SU-DHL-6 (cell line): ENCODE measurements at regions not wholly inside any gene's neighbourhood (a gene's known extent, or its start where the extent isn't known, plus 50 kb on each side); places are given as distances from the start of the nearest gene placed in this dataset.

ENCODE experiments used
- H2AFZ ChIP-seq: fragments of 200-600 bp; sonication (generic); 2 replicates; pipeline ENCODE4 v1.6.1; 2014; ENCODE audit warnings: low read depth, mild to moderate bottlenecking, moderate library complexity, mixed read lengths, antibody characterized with exemption, low read length; ENCODE audit not compliant: severe bottlenecking
- H3F3A ChIP-seq: fragments of 200-600 bp; shearing (Covaris generic); 2 replicates; pipeline ENCODE4 v1.6.0; 2016; ENCODE audit warnings: antibody characterized with exemption, mild to moderate bottlenecking; ENCODE audit not compliant: insufficient read depth
- H3K27ac ChIP-seq: fragments of 200-600 bp; sonication (generic); 2 replicates; pipeline ENCODE4 v1.5.1; 2016; ENCODE audit warnings: low read depth, mild to moderate bottlenecking, low read length, moderate library complexity, mixed read lengths
- H3K27me3 ChIP-seq: fragments of 200-600 bp; sonication (generic), shearing (Covaris generic); 2 replicates; pipeline ENCODE4 v1.6.0; 2014; ENCODE audit warnings: mild to moderate bottlenecking, low read length
- H3K36me3 ChIP-seq: fragments of 200-600 bp; sonication (generic); 2 replicates; pipeline ENCODE4 v1.6.1; 2014; ENCODE audit warnings: mild to moderate bottlenecking, low read length, mixed read lengths
- H3K4me2 ChIP-seq: fragments of 300-600, 200-600 bp; shearing (Covaris generic), sonication (generic); 2 replicates; pipeline ENCODE4 v1.6.0; 2014; ENCODE audit warnings: low read length, low read depth, mild to moderate bottlenecking; ENCODE audit not compliant: poor library complexity, severe bottlenecking
- H3K4me3 ChIP-seq: fragments of 200-600 bp; sonication (generic); 2 replicates; pipeline ENCODE4 v1.5.1; 2014; ENCODE audit warnings: antibody characterized with exemption, low read length, mild to moderate bottlenecking, mixed read lengths; ENCODE audit not compliant: insufficient read depth, poor library complexity, severe bottlenecking
- H3K79me2 ChIP-seq: fragments of 200-600 bp; sonication (generic); 2 replicates; pipeline ENCODE4 v1.6.1; 2014; ENCODE audit warnings: mild to moderate bottlenecking, low read length, moderate library complexity; ENCODE audit not compliant: insufficient read depth
- H3K9ac ChIP-seq: fragments of 200-600 bp; sonication (generic); 2 replicates; pipeline ENCODE4 v1.7.0; 2014; ENCODE audit warnings: mild to moderate bottlenecking, low read length
- H3K9me2 ChIP-seq: fragments of 200-600 bp; sonication (generic); replicated peaks from 2 replicates; pipeline ENCODE4 v1.6.1; 2014; ENCODE audit warnings: low read length; ENCODE audit not compliant: insufficient read depth
- H3K9me3 ChIP-seq: fragments of 200-600 bp; sonication (generic); 2 replicates; pipeline ENCODE4 v1.6.1; 2014; ENCODE audit warnings: low read length, mixed read lengths; ENCODE audit not compliant: insufficient read depth
- H4K20me1 ChIP-seq: fragments of 200-600 bp; sonication (generic); 2 replicates; pipeline ENCODE4 v1.6.1; 2014; ENCODE audit warnings: low read depth, mild to moderate bottlenecking, antibody characterized with exemption, low read length, moderate library complexity, mixed read lengths
- EZH2phosphoT487 ChIP-seq: fragments of 200-600 bp; sonication (generic), shearing (Covaris generic); conservative IDR thresholded peaks from 2 replicates; pipeline ENCODE4 v1.6.1; 2018; ENCODE audit warnings: mild to moderate bottlenecking, antibody characterized with exemption, low read length, moderate library complexity, mixed read lengths
- TF ChIP-seq, protein P1 (sequence below): fragments of 200-600 bp; sonication (generic); IDR thresholded peaks from one replicate; pipeline ENCODE4 v1.5.1; 2017; ENCODE audit warnings: antibody characterized with exemption, mild to moderate bottlenecking, low read length, moderate library complexity; ENCODE audit not compliant: insufficient read depth, poor library complexity, severe bottlenecking

DNA sequence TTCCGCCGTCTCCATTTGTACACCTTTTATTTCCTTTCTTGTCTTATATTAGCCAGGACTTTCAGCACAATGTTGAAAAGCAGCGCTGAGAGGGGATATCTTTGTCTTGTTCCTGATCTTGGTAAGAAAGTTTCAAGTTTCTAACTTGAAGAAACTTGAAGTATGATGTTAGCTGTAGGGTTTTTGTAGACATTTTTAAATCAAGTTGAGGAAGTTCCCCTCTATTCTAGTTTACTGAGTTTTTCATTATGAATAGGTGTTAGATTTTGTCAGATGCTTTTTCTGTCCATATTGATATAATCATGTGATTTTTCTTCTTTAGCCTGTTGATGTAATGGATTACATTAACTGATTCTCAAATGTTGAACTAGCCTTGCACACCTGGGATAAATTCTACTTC, 425.7 kb downstream of the PIK3R1 start:
- no peaks in the 10 kb centered on the region for H4K20me1 ChIP-seq
- no peak overlapping the region for H2AFZ ChIP-seq
- no peaks in the 10 kb centered on the region for H3K79me2 ChIP-seq
- H3K9ac ChIP-seq = no peak overlapping the region
- H3K9me3 ChIP-seq = no peaks in the 10 kb centered on the region
- no peak overlapping the region for H3K27ac ChIP-seq
- no peaks in the 10 kb centered on the region for H3K27me3 ChIP-seq
- no peak overlapping the region for H3K4me3 ChIP-seq
- H3K36me3 ChIP-seq = no peaks in the 10 kb centered on the region
- no peak overlapping the region for H3K4me2 ChIP-seq
- H3K9me2 ChIP-seq = no peaks in the 10 kb centered on the region
- TF ChIP-seq, protein P1, sequence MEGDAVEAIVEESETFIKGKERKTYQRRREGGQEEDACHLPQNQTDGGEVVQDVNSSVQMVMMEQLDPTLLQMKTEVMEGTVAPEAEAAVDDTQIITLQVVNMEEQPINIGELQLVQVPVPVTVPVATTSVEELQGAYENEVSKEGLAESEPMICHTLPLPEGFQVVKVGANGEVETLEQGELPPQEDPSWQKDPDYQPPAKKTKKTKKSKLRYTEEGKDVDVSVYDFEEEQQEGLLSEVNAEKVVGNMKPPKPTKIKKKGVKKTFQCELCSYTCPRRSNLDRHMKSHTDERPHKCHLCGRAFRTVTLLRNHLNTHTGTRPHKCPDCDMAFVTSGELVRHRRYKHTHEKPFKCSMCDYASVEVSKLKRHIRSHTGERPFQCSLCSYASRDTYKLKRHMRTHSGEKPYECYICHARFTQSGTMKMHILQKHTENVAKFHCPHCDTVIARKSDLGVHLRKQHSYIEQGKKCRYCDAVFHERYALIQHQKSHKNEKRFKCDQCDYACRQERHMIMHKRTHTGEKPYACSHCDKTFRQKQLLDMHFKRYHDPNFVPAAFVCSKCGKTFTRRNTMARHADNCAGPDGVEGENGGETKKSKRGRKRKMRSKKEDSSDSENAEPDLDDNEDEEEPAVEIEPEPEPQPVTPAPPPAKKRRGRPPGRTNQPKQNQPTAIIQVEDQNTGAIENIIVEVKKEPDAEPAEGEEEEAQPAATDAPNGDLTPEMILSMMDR = no peak
- no peak for TF ChIP-seq EZH2phosphoT487
- H3F3A ChIP-seq = no peaks in the 10 kb centered on the region

DNA sequence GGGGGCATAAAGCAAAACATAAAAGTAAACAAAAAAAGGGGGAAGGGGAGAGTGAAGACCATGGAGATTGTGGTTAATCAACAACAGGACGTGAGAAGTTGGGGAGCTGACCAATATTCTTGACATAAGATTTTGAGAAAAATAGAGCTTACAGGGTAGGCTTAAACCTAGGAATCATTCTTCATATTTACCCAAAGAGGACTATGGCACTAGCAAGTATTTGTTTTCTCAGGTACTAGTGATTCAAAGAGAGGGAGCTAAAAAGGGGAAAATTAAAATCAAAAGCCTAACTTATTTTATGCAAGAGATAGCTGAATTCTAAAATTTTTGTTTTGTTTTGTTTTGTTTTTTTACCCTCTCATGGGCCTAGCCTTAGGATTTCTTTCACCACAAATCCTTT, 427.5 kb downstream of the PIK3R1 start:
- H3K79me2 ChIP-seq = no peaks in the 10 kb centered on the region
- H3K4me2 ChIP-seq = no peak overlapping the region
- no peaks in the 10 kb centered on the region for H3K9me2 ChIP-seq
- no peaks in the 10 kb centered on the region for H3F3A ChIP-seq
- H3K36me3 ChIP-seq = no peaks in the 10 kb centered on the region
- TF ChIP-seq EZH2phosphoT487 = no peak
- TF ChIP-seq, protein P1 = no peak
- no peaks in the 10 kb centered on the region for H4K20me1 ChIP-seq
- no peak overlapping the region for H3K4me3 ChIP-seq
- no peak overlapping the region for H3K27ac ChIP-seq
- H3K27me3 ChIP-seq = no peaks in the 10 kb centered on the region
- no peaks in the 10 kb centered on the region for H3K9me3 ChIP-seq
- H2AFZ ChIP-seq = no peak overlapping the region
- no peak overlapping the region for H3K9ac ChIP-seq

DNA sequence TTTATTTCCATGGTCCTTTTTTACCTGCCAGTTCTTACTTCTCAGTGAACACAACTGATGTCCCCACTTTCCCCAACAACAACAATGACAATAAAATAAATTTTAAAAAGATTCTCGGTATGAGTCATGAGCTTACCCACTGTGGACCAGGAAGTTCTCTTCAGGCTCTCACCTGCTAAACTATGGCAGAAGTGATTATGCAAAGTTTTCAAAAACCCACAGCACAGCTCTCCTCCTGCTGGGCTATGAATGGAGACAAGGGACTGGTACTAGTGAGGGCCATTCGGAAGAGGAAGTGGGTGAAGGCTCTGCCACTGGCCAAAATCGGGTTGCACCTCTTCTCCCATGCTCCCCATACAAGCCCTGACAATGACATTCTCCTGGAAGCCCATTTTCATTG, 429.4 kb downstream of the PIK3R1 start:
- H3F3A ChIP-seq = no peaks in the 10 kb centered on the region
- no peak overlapping the region for H3K4me3 ChIP-seq
- H3K9me3 ChIP-seq = no peaks in the 10 kb centered on the region
- H3K27me3 ChIP-seq = no peaks in the 10 kb centered on the region
- no peak overlapping the region for H2AFZ ChIP-seq
- no peak overlapping the region for H3K9ac ChIP-seq
- H3K9me2 ChIP-seq = no peaks in the 10 kb centered on the region
- H3K4me2 ChIP-seq = no peak overlapping the region
- TF ChIP-seq, protein P1 = no peak
- no peak for TF ChIP-seq EZH2phosphoT487
- no peak overlapping the region for H3K27ac ChIP-seq
- H3K79me2 ChIP-seq = no peaks in the 10 kb centered on the region
- H4K20me1 ChIP-seq = no peaks in the 10 kb centered on the region
- H3K36me3 ChIP-seq = no peaks in the 10 kb centered on the region

DNA sequence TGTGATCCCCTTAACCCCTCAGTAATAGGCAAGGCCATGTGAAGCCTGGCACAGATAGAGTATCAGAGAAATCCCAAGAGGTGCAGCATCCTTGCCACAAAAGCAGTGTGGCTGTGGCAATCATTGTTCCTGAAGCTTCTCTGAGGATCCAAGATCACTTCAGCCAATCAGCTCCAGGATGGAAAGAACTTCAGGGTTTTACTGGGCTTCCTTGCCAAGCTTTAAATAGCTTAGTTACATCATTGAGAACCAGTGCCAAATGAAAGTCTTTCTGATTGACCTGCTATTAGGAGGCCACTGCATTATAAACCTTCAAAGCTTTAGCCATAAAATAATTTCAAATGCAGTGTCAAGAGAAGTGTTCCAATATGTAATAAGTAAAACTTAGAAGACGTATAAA, 430.6 kb downstream of the PIK3R1 start:
- Histone ChIP-seq H3K79me2 (no peaks in the 10 kb centered on the region), H2AFZ (no peak overlapping the region), H3K27me3 (no peaks in the 10 kb centered on the region), H3K27ac (no peak overlapping the region), H3F3A (no peaks in the 10 kb centered on the region), H3K9me2 (no peaks in the 10 kb centered on the region), H3K36me3 (no peaks in the 10 kb centered on the region), H3K9me3 (no peaks in the 10 kb centered on the region), H4K20me1 (no peaks in the 10 kb centered on the region), H3K9ac (no peak overlapping the region), H3K4me3 (no peak overlapping the region), H3K4me2 (no peak overlapping the region)
- TF ChIP-seq EZH2phosphoT487 = no peak
- TF ChIP-seq, protein P1 = no peak
